ACC112 (cell line): ENCODE measurements at regions not wholly inside any gene's neighbourhood (a gene's known extent, or its start where the extent isn't known, plus 50 kb on each side); places are given as distances from the start of the nearest gene placed in this dataset.
A peak's percentile ranks its signal among the peaks of the same experiment; 100 is the strongest.

Source experiments
- H2AFZ ChIP-seq: fragments of 200-600 bp; sonication (generic); one replicate; pipeline ENCODE4 v1.6.0; 2017; ENCODE audit warnings: antibody characterized with exemption, low read length; ENCODE audit not compliant: unreplicated experiment
- H3K27ac ChIP-seq: fragments of 200-600 bp; sonication (generic); 2 replicates; pipeline ENCODE4 v1.5.1; 2014; ENCODE audit warnings: low read depth, mild to moderate bottlenecking, antibody characterized with exemption, low read length, moderate library complexity
- H3K27me3 ChIP-seq: fragments of 200-600 bp; sonication (generic); 2 replicates; pipeline ENCODE4 v1.6.1; 2014; ENCODE audit warnings: mild to moderate bottlenecking, antibody characterized with exemption, low read length, moderate library complexity, mixed read lengths; ENCODE audit not compliant: insufficient read depth
- H3K36me3 ChIP-seq: fragments of 200-600 bp; sonication (generic); 2 replicates; pipeline ENCODE4 v1.6.1; 2016; ENCODE audit warnings: mild to moderate bottlenecking, antibody characterized with exemption, low read length, moderate library complexity, mixed read lengths; ENCODE audit not compliant: insufficient read depth
- H3K4me1 ChIP-seq: fragments of 200-600 bp; sonication (generic); one replicate; pipeline ENCODE4 v1.6.1; 2016; ENCODE audit warnings: low read length, mixed read lengths; ENCODE audit not compliant: insufficient read depth, unreplicated experiment, control insufficient read depth
- H3K4me3 ChIP-seq: fragments of 200-600 bp; sonication (generic); 2 replicates; pipeline ENCODE4 v1.5.1; 2014; ENCODE audit warnings: mild to moderate bottlenecking, low read depth, low read length
- H3K79me2 ChIP-seq: fragments of 200-600 bp; sonication (generic); one replicate; pipeline ENCODE4 v1.6.0; 2016; ENCODE audit warnings: low read length; ENCODE audit not compliant: control insufficient read depth, unreplicated experiment, insufficient read depth

GRCh38 chr6:22892452-22892851, 323.1 kb downstream of the HDGFL1 start:
- peaks cover 11% of the 10 kb centered on the region for H3K4me1 ChIP-seq
- H3K27ac ChIP-seq, result peak overlapping the region; percentile 91
- no peaks in the 10 kb centered on the region for H3K36me3 ChIP-seq
- H2AFZ ChIP-seq, result peak overlapping the region; percentile 74
- H3K4me3 ChIP-seq, result no peak overlapping the region
- H3K27me3 ChIP-seq, result no peaks in the 10 kb centered on the region
- H3K79me2 ChIP-seq, result no peaks in the 10 kb centered on the region

GRCh38 chr6:22896696-22897095, 327.3 kb downstream of the HDGFL1 start:
- no peaks in the 10 kb centered on the region for H3K27me3 ChIP-seq
- H3K79me2 ChIP-seq, result no peaks in the 10 kb centered on the region
- no peaks in the 10 kb centered on the region for H3K36me3 ChIP-seq
- H3K4me1 ChIP-seq, result peaks cover 11% of the 10 kb centered on the region
- H3K4me3 ChIP-seq, result no peak overlapping the region
- no peak overlapping the region for H2AFZ ChIP-seq
- H3K27ac ChIP-seq, result no peak overlapping the region

GRCh38 chr6:22899426-22899825, 330.1 kb downstream of the HDGFL1 start:
- Histone ChIP-seq H3K4me1 (no peaks in the 10 kb centered on the region), H3K4me3 (no peak overlapping the region), H2AFZ (no peak overlapping the region), H3K27ac (no peak overlapping the region), H3K79me2 (no peaks in the 10 kb centered on the region), H3K27me3 (no peaks in the 10 kb centered on the region), H3K36me3 (no peaks in the 10 kb centered on the region)

GRCh38 chr6:22903826-22904225, 334.5 kb downstream of the HDGFL1 start:
- Histone ChIP-seq H3K27ac (no peak overlapping the region), H3K27me3 (no peaks in the 10 kb centered on the region), H3K4me1 (peaks cover 7% of the 10 kb centered on the region), H3K36me3 (no peaks in the 10 kb centered on the region), H3K4me3 (no peak overlapping the region), H3K79me2 (no peaks in the 10 kb centered on the region), H2AFZ (no peak overlapping the region)

GRCh38 chr6:22904431-22904830, 335.1 kb downstream of the HDGFL1 start:
- Histone ChIP-seq H3K27ac (no peak overlapping the region), H3K27me3 (no peaks in the 10 kb centered on the region), H2AFZ (no peak overlapping the region)

GRCh38 chr6:22906091-22906549, 336.8 kb downstream of the HDGFL1 start:
- peaks cover 7% of the 10 kb centered on the region for H3K4me1 ChIP-seq
- peak overlapping the region; percentile 66 for H2AFZ ChIP-seq
- H3K27me3 ChIP-seq, result no peaks in the 10 kb centered on the region

More at GRCh38 chr6:22904431-22904830, 335.1 kb downstream of the HDGFL1 start:
- no peaks in the 10 kb centered on the region for H3K36me3 ChIP-seq
- H3K4me1 ChIP-seq, result peaks cover 7% of the 10 kb centered on the region
- no peaks in the 10 kb centered on the region for H3K79me2 ChIP-seq
- H3K4me3 ChIP-seq, result no peak overlapping the region

GRCh38 chr6:22907085-22907484, 337.7 kb downstream of the HDGFL1 start:
- H3K27me3 ChIP-seq, result no peaks in the 10 kb centered on the region
- peaks cover 7% of the 10 kb centered on the region for H3K4me1 ChIP-seq
- no peak overlapping the region for H3K4me3 ChIP-seq
- no peak overlapping the region for H2AFZ ChIP-seq
- H3K27ac ChIP-seq, result no peak overlapping the region
- no peaks in the 10 kb centered on the region for H3K36me3 ChIP-seq
- no peaks in the 10 kb centered on the region for H3K79me2 ChIP-seq

More at GRCh38 chr6:22906091-22906549, 336.8 kb downstream of the HDGFL1 start:
- H3K27ac ChIP-seq, result no peak overlapping the region
- no peaks in the 10 kb centered on the region for H3K79me2 ChIP-seq
- no peaks in the 10 kb centered on the region for H3K36me3 ChIP-seq
- peak overlapping the region; percentile 23; the same call in 1 of the 2 replicates for H3K4me3 ChIP-seq

- H3K79me2 ChIP-seq, result no peaks in the 10 kb centered on the region
- H3K4me3 ChIP-seq, result no peak overlapping the region
- no peaks in the 10 kb centered on the region for H3K36me3 ChIP-seq
- H3K4me1 ChIP-seq, result peaks cover 7% of the 10 kb centered on the region
- no peak overlapping the region for H2AFZ ChIP-seq
- no peaks in the 10 kb centered on the region for H3K27me3 ChIP-seq
- H3K27ac ChIP-seq, result no peak overlapping the region
Measured at GRCh38 chr6:22910370-22910769, 341.0 kb downstream of the HDGFL1 start.

GRCh38 chr6:22913612-22914011, 344.2 kb downstream of the HDGFL1 start:
- Histone ChIP-seq H3K36me3 (no peaks in the 10 kb centered on the region), H3K4me1 (no peaks in the 10 kb centered on the region), H2AFZ (no peak overlapping the region), H3K27ac (no peak overlapping the region), H3K27me3 (no peaks in the 10 kb centered on the region), H3K79me2 (no peaks in the 10 kb centered on the region), H3K4me3 (no peak overlapping the region)

- H3K27me3 ChIP-seq, result no peaks in the 10 kb centered on the region
- no peaks in the 10 kb centered on the region for H3K36me3 ChIP-seq
- H3K79me2 ChIP-seq, result no peaks in the 10 kb centered on the region
- H2AFZ ChIP-seq, result no peak overlapping the region
- no peak overlapping the region for H3K27ac ChIP-seq
- H3K4me1 ChIP-seq, result no peaks in the 10 kb centered on the region
- no peak overlapping the region for H3K4me3 ChIP-seq
Measured at GRCh38 chr6:22917344-22917743, 348.0 kb downstream of the HDGFL1 start.

- Histone ChIP-seq H2AFZ (no peak overlapping the region), H3K27me3 (no peaks in the 10 kb centered on the region), H3K4me3 (no peak overlapping the region), H3K36me3 (no peaks in the 10 kb centered on the region), H3K27ac (no peak overlapping the region), H3K4me1 (no peaks in the 10 kb centered on the region), H3K79me2 (no peaks in the 10 kb centered on the region)
Measured at GRCh38 chr6:22921828-22922227, 352.5 kb downstream of the HDGFL1 start.
